Neural progenitor cell (in vitro differentiated cells): ENCODE measurements at regions not wholly inside any gene's neighbourhood (a gene's known extent, or its start where the extent isn't known, plus 50 kb on each side); places are given as distances from the start of the nearest gene placed in this dataset.

ENCODE experiments used
- EZH2 ChIP-seq: fragments of 200-600 bp; sonication (generic); IDR thresholded peaks from 2 replicates; pipeline ENCODE4 v1.6.1; 2017; ENCODE audit warnings: antibody characterized with exemption, mild to moderate bottlenecking, moderate library complexity
- EZH2phosphoT487 ChIP-seq: fragments of 200-600 bp; sonication (generic); IDR thresholded peaks from 2 replicates; pipeline ENCODE4 v1.6.1; 2017; ENCODE audit warnings: antibody characterized with exemption
- TF ChIP-seq, protein P1 (sequence below): fragments of 200-600 bp; sonication (generic); IDR thresholded peaks from 2 replicates; pipeline ENCODE4 v1.5.1; 2017; ENCODE audit warnings: antibody characterized with exemption, mild to moderate bottlenecking

DNA sequence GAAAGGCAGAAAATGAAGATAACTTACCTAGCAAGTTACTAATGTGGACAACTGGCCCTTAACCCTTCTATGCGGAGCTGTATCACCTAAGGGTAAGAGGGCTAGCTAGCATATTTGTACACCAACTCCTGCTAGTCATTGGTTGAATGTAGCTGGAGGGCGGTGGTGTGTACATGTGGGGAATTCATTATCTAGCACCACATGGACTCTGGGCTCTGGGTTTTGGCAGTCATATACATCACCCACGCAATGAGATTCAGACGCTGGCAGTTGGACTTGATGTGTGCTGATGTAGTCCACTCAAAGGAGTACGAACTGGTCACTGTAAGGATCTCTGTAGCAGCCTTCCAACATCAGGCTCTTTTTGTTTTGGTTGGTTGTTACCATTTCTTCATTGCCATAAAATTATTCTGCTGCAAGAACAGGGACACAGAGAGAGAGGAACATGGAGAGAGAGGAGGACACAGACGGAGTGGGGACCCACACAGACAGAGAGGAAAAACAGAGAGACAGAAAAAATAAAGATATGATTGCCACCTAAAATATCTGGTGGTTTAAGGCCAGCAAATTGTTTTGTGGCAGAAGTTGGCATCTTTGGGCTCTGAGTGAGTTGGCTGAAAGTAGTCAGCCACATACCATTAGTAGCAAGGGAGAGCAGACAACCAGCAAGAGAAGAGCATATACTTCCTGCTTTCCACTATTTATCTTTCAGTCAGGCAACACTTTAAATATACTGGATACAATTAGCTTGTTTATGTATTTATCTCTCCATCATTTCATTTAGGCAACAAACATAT lies 76.7 kb upstream of the MTPN start:
- TF ChIP-seq, protein P1, sequence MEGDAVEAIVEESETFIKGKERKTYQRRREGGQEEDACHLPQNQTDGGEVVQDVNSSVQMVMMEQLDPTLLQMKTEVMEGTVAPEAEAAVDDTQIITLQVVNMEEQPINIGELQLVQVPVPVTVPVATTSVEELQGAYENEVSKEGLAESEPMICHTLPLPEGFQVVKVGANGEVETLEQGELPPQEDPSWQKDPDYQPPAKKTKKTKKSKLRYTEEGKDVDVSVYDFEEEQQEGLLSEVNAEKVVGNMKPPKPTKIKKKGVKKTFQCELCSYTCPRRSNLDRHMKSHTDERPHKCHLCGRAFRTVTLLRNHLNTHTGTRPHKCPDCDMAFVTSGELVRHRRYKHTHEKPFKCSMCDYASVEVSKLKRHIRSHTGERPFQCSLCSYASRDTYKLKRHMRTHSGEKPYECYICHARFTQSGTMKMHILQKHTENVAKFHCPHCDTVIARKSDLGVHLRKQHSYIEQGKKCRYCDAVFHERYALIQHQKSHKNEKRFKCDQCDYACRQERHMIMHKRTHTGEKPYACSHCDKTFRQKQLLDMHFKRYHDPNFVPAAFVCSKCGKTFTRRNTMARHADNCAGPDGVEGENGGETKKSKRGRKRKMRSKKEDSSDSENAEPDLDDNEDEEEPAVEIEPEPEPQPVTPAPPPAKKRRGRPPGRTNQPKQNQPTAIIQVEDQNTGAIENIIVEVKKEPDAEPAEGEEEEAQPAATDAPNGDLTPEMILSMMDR, result no peak
- TF ChIP-seq EZH2, result no peak
- TF ChIP-seq EZH2phosphoT487, result no peak
